ENCODE measurements at regions not wholly inside any gene's neighbourhood (a gene's known extent, or its start where the extent isn't known, plus 50 kb on each side); places are given as distances from the start of the nearest gene placed in this dataset.

- Histone ChIP-seq H3K4me3 (no peak overlapping the region), H3K9me3 (peaks cover 0 to 4% of the 10 kb centered on the region in 2 donors), H3K36me3 (no peaks in the 10 kb centered on the region), H3K27me3 (no peaks in the 10 kb centered on the region), H3K4me1 (no peaks in the 10 kb centered on the region), H3K27ac (no peak overlapping the region)
- no peak for DNase-seq (ENCODE audit: low spot score in 2 of 2)
- intact Hi-C loops (cut with DNase I; ENCODE audit: low total_unique reads): no loop called here
- TF ChIP-seq POLR2A (IDR thresholded peaks at IDR 0.05) (no peak), POLR2AphosphoS5 (IDR thresholded peaks at IDR 0.05) (no peak), CTCF (IDR thresholded peaks at IDR 0.05) (no peak)
Observed at GRCh38 chr2:83058683-83059082, 1400.4 kb downstream of the SUCLG1 start.

DNA sequence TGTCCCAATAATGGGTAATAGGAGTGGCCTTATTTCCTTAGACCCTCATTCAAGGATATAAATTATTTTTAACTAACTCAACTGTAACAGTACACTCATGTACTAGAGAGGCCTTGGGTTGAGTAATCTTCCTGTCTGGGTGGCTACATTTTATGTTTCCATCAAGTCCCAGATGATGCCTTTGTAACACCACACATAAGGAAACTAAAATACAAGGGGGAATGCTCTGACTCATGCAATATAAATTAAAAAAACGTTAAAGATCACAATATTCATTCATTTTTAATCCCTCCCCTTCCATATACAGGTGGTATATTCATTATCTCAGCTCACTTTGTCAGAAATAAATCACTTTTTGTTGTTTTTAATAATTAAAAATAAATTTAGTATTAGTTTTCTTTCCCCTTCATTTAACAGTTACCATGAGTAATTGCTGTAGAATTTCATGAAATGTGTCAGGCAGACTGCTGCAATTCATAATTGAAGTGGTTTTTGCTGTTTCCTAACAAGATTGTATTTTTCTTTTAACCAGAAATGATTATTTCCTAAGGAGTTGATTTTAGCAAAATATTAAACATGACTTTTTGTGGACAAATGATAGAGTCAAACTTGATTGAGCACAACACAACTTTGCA lies 1403.6 kb downstream of the SUCLG1 start:
- no peaks in the 10 kb centered on the region for H3K27me3 ChIP-seq
- no peak overlapping the region for H3K4me3 ChIP-seq
- H3K27ac ChIP-seq: no peak overlapping the region
- TF ChIP-seq CTCF (IDR thresholded peaks at IDR 0.05) (no peak), POLR2A (IDR thresholded peaks at IDR 0.05) (no peak), POLR2AphosphoS5 (IDR thresholded peaks at IDR 0.05) (no peak)
- DNase-seq (ENCODE audit: low spot score in 2 of 2): no peak
- H3K36me3 ChIP-seq: no peaks in the 10 kb centered on the region
- H3K4me1 ChIP-seq: no peaks in the 10 kb centered on the region
- intact Hi-C loops (cut with DNase I; ENCODE audit: low total_unique reads): no loop called here
- H3K9me3 ChIP-seq: peaks cover 0 to 4% of the 10 kb centered on the region in 2 donors

- Histone ChIP-seq H3K4me1 (no peaks in the 10 kb centered on the region), H3K9me3 (peaks cover 0 to 4% of the 10 kb centered on the region in 2 donors), H3K27ac (no peak overlapping the region), H3K27me3 (no peaks in the 10 kb centered on the region), H3K36me3 (no peaks in the 10 kb centered on the region), H3K4me3 (no peak overlapping the region)
- intact Hi-C loops (cut with DNase I; ENCODE audit: low total_unique reads): no loop called here
- no peak for DNase-seq (ENCODE audit: low spot score in 2 of 2)
- no peak for TF ChIP-seq POLR2AphosphoS5 (IDR thresholded peaks at IDR 0.05)
- TF ChIP-seq CTCF (IDR thresholded peaks at IDR 0.05): no peak
- TF ChIP-seq POLR2A (IDR thresholded peaks at IDR 0.05): no peak
Observed at GRCh38 chr2:83054751-83055150, 1404.3 kb downstream of the SUCLG1 start.

DNA sequence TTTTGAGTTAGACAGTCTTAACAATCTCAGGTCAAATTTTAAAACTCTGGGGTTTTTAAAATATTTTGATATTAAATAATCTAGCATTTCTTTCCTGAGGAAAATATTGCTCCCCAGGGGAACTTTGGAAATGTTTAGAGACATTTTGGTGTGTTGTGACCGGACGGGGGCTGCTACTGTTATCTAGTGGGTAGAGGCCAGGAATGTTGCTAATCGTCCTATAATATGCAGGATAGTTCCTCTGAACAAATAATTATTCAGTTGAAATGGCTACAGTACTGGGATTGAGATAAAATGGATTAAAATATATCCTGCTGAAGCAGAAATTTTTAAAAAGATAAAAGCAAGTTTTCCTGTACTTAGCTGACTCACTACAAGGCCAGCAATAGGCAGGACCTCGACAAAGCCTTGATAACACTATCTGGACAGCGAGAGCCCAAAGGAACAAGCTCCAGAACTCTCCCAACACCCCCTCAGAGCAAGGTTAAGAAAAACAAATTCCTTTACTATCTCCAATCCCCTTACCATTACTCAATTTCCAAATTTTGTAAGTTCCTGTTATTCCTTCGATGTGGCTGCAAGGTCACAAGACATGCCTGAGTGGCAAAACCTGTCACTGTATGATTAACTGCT lies 1407.4 kb downstream of the SUCLG1 start:
- TF ChIP-seq POLR2AphosphoS5 (IDR thresholded peaks at IDR 0.05): no peak
- TF ChIP-seq CTCF (IDR thresholded peaks at IDR 0.05): no peak
- no peak for TF ChIP-seq POLR2A (IDR thresholded peaks at IDR 0.05)
- no peaks in the 10 kb centered on the region for H3K4me1 ChIP-seq
- no peaks in the 10 kb centered on the region for H3K9me3 ChIP-seq
- no peak overlapping the region for H3K4me3 ChIP-seq
- H3K27me3 ChIP-seq: no peaks in the 10 kb centered on the region
- intact Hi-C loops (cut with DNase I; ENCODE audit: low total_unique reads): no loop called here
- DNase-seq (ENCODE audit: low spot score in 2 of 2): no peak
- H3K36me3 ChIP-seq: no peaks in the 10 kb centered on the region
- H3K27ac ChIP-seq: no peak overlapping the region

DNA sequence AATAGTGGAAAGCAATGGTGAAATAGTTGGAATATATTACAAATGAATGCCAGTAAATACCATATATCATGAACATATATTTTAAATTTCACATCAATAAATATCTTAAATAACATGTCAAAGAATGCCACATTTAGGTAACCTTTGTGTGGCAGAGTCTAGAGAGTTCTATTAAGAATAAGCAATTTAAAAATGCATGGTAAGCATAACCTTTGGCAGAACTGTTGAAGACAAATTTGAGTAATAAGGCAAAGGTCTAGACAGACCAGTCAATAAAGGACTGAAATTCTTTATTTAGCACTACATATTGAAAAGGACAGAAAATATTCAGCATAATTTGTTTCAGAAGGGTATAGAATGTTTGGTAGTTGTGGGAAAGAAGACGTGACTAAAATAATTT lies 1417.0 kb downstream of the SUCLG1 start:
- H3K27me3 ChIP-seq: no peaks in the 10 kb centered on the region
- TF ChIP-seq POLR2AphosphoS5 (IDR thresholded peaks at IDR 0.05): no peak
- no peaks in the 10 kb centered on the region for H3K9me3 ChIP-seq
- DNase-seq (ENCODE audit: low spot score in 2 of 2): no peak
- intact Hi-C loops (cut with DNase I; ENCODE audit: low total_unique reads): no loop called here
- no peaks in the 10 kb centered on the region for H3K4me1 ChIP-seq
- no peaks in the 10 kb centered on the region for H3K36me3 ChIP-seq
- no peak overlapping the region for H3K27ac ChIP-seq
- no peak overlapping the region for H3K4me3 ChIP-seq

All from breast epithelium (tissue), 4 donors.